ENCODE measurements at regions not wholly inside any gene's neighbourhood (a gene's known extent, or its start where the extent isn't known, plus 50 kb on each side); places are given as distances from the start of the nearest gene placed in this dataset.

- no peaks in the 10 kb centered on the region for H3K9me1 ChIP-seq (ENCODE audit: control insufficient read depth, extremely low read depth, insufficient read depth, low read length)
- H3K4me1 ChIP-seq (ENCODE audit: control insufficient read depth, extremely low read depth, insufficient read depth, low read length) = no peaks in the 10 kb centered on the region
- H3K27ac ChIP-seq (ENCODE audit: control insufficient read depth, insufficient read depth, low read length) = no peak overlapping the region
- H2AFZ ChIP-seq (ENCODE audit: control insufficient read depth, low read length) = no peak overlapping the region
- H3K4me2 ChIP-seq (ENCODE audit: control insufficient read depth, extremely low read depth, insufficient read depth, low read depth, low read length) = no peak overlapping the region
- H3K79me2 ChIP-seq (ENCODE audit: control insufficient read depth, insufficient read depth, low read length) = no peaks in the 10 kb centered on the region
- H3K9me3 ChIP-seq (ENCODE audit: control insufficient read depth, low read depth, low read length) = no peaks in the 10 kb centered on the region
- H3K9ac ChIP-seq (ENCODE audit: control insufficient read depth, extremely low read depth, insufficient read depth, low read length) = no peak overlapping the region
- no peak for FAIRE-seq
- no peak for DNase-seq (ENCODE audit: low read depth, low spot score)
- dilution Hi-C loops (cut with MboI; ENCODE audit: extremely low pct_ligation_motif_present, low sequenced_read_pairs) = no loop called here
- TF ChIP-seq CTCF (optimal IDR thresholded peaks at IDR 0.05 in 1 of 3, IDR thresholded peaks at IDR 0.05 in 1 of 3, conservative IDR thresholded peaks at IDR 0.05 in 1 of 3; ENCODE audit: extremely low read depth in 1 of 3, insufficient read depth in 2 of 3, low read length in 3 of 3) (no peak), EZH2 (IDR thresholded peaks at IDR 0.05; ENCODE audit: low read length) (no peak)
- no peaks in the 10 kb centered on the region for H4K20me1 ChIP-seq (ENCODE audit: control insufficient read depth, extremely low read depth, insufficient read depth, low read length)
- no peaks in the 10 kb centered on the region for H3K36me3 ChIP-seq (ENCODE audit: control insufficient read depth in 2 of 2, extremely low read depth in 1 of 2, insufficient read depth in 2 of 2, low read length in 2 of 2)
- no peak overlapping the region for H3K4me3 ChIP-seq (ENCODE audit: control insufficient read depth in 2 of 3, extremely low read depth in 1 of 3, insufficient read depth in 2 of 3, low read depth in 1 of 3, low read length in 3 of 3)
- H3K27me3 ChIP-seq (ENCODE audit: control insufficient read depth, extremely low read depth, insufficient read depth, low read length) = no peaks in the 10 kb centered on the region
Observed at GRCh38 chr16:86384263-86384649, 126.1 kb upstream of the FOXF1 start.

DNA sequence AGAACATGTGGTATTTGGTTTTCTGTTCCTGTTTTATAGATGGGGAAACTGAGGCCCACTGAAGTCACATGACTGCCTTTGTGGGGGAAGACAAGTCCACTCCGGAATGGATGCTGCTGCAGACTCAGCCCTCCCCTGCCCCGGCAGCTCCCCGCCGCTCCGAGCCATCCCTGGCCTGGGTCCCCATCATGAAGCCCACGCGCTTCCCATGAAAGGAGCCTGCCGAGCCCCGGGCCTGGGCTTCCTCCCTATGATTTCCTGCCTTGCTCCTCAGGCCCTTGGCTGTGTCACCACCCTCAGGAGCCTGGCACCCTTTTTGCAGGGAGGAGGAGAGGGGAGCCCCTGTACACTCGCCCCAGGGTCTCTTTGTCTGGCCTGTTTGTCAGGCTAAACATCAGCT, 125.3 kb upstream of the FOXF1 start:
- Histone ChIP-seq H3K9ac (ENCODE audit: control insufficient read depth, extremely low read depth, insufficient read depth, low read length) (no peak overlapping the region), H3K9me1 (ENCODE audit: control insufficient read depth, extremely low read depth, insufficient read depth, low read length) (no peaks in the 10 kb centered on the region), H3K27ac (ENCODE audit: control insufficient read depth, insufficient read depth, low read length) (no peak overlapping the region), H4K20me1 (ENCODE audit: control insufficient read depth, extremely low read depth, insufficient read depth, low read length) (no peaks in the 10 kb centered on the region), H3K4me1 (ENCODE audit: control insufficient read depth, extremely low read depth, insufficient read depth, low read length) (no peaks in the 10 kb centered on the region), H3K4me2 (ENCODE audit: control insufficient read depth, extremely low read depth, insufficient read depth, low read depth, low read length) (no peak overlapping the region), H2AFZ (ENCODE audit: control insufficient read depth, low read length) (no peak overlapping the region), H3K36me3 (ENCODE audit: control insufficient read depth in 2 of 2, extremely low read depth in 1 of 2, insufficient read depth in 2 of 2, low read length in 2 of 2) (no peaks in the 10 kb centered on the region), H3K27me3 (ENCODE audit: control insufficient read depth, extremely low read depth, insufficient read depth, low read length) (no peaks in the 10 kb centered on the region), H3K4me3 (ENCODE audit: control insufficient read depth in 2 of 3, extremely low read depth in 1 of 3, insufficient read depth in 2 of 3, low read depth in 1 of 3, low read length in 3 of 3) (no peak overlapping the region), H3K79me2 (ENCODE audit: control insufficient read depth, insufficient read depth, low read length) (no peaks in the 10 kb centered on the region), H3K9me3 (ENCODE audit: control insufficient read depth, low read depth, low read length) (no peaks in the 10 kb centered on the region)
- dilution Hi-C loops (cut with MboI; ENCODE audit: extremely low pct_ligation_motif_present, low sequenced_read_pairs) = no loop called here
- FAIRE-seq = no peak
- TF ChIP-seq CTCF (optimal IDR thresholded peaks at IDR 0.05 in 1 of 3, IDR thresholded peaks at IDR 0.05 in 1 of 3, conservative IDR thresholded peaks at IDR 0.05 in 1 of 3; ENCODE audit: extremely low read depth in 1 of 3, insufficient read depth in 2 of 3, low read length in 3 of 3) (no peak), EZH2 (IDR thresholded peaks at IDR 0.05; ENCODE audit: low read length) (no peak)
- no peak for DNase-seq (ENCODE audit: low read depth, low spot score)

Data from keratinocyte (primary cell).